ENCODE measurements at regions not wholly inside any gene's neighbourhood (a gene's known extent, or its start where the extent isn't known, plus 50 kb on each side); places are given as distances from the start of the nearest gene placed in this dataset.
"Not testable (repeated sequence)": the region's sequence is repeated elsewhere in the genome, so short reads cannot be mapped to it uniquely, and the experiment has no call there.

DNA sequence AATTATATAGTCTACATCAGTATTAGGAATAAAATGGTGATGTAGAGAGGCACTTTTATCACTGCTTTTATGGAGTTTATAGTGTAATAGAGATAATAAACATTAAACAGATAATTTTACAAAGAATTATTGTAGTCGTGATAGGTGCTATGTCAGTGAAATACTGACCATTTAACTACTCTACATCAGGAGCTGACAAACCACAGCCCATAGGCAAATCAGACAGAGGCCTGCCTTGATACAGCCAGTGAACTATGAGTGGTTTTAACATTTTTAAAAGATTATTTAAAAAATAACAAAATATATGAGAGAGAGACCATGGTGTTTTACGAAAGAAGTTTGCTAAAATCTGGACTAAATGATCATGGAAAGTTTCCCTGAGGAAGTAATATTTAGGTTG lies 104.3 kb downstream of the KLRB1 start:
- not testable (repeated sequence) for TF ChIP-seq CTCF (IDR thresholded peaks at IDR 0.05 in 4 of 5, conservative IDR thresholded peaks at IDR 0.05 in 1 of 5); POLR2A (IDR thresholded peaks at IDR 0.05)

All from gastrocnemius medialis (tissue), 4 donors.